ENCODE measurements at regions not wholly inside any gene's neighbourhood (a gene's known extent, or its start where the extent isn't known, plus 50 kb on each side); places are given as distances from the start of the nearest gene placed in this dataset.

DNA sequence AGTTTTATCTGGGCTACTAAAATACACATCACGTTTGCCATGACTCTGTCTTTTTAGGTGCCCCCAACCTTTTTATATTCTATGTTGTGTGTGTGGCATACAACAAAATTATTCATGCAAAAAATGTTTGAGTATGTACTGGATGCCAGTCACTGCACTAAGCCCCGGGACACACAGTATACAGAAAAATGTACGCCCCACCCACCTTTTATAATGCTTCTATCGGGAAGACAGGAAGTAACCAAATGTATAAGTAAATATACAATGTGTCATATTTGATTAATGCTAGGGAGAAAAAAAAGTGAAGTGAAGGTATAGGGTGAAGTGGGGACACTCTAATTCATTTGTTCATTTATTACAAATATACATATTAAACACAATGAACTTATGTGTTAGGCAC, 503.4 kb upstream of the MDFIC2 start:
- no peak overlapping the region for H3K4me3 Mint-ChIP-seq
- ChIA-PET POLR2A (no interaction called here), CTCF (no interaction called here)
- no peak overlapping the region for H3K27ac Mint-ChIP-seq
- peaks cover 9% of the 10 kb centered on the region for H3K9me3 Mint-ChIP-seq (ENCODE audit: low read depth)
- peaks cover 5% of the 10 kb centered on the region for H3K27me3 Mint-ChIP-seq
- no peaks in the 10 kb centered on the region for H3K4me1 Mint-ChIP-seq
- DNase-seq (no peak), ATAC-seq (no peak)
- intact Hi-C loops (cut with DNase I, micrococcal nuclease), result no loop called here
- no peaks in the 10 kb centered on the region for H3K36me3 Mint-ChIP-seq (ENCODE audit: low read depth)

GRCh38 chr3:70813311-70813710, 500.9 kb upstream of the MDFIC2 start:
- intact Hi-C loops (cut with DNase I, micrococcal nuclease), result no loop called here
- ChIA-PET POLR2A (no interaction called here), CTCF (interaction anchor here (0.7 kb wide), 1 partner anchor 248 kb away, joined by 3 read pairs; no protein-coding TSS in a partner anchor)
- Mint-ChIP-seq H3K9me3 (ENCODE audit: low read depth) (peaks cover 9% of the 10 kb centered on the region), H3K27ac (no peak overlapping the region), H3K4me3 (no peak overlapping the region), H3K4me1 (no peaks in the 10 kb centered on the region), H3K36me3 (ENCODE audit: low read depth) (no peaks in the 10 kb centered on the region), H3K27me3 (peaks cover 7% of the 10 kb centered on the region)
- ATAC-seq (no peak), DNase-seq (no peak)

DNA sequence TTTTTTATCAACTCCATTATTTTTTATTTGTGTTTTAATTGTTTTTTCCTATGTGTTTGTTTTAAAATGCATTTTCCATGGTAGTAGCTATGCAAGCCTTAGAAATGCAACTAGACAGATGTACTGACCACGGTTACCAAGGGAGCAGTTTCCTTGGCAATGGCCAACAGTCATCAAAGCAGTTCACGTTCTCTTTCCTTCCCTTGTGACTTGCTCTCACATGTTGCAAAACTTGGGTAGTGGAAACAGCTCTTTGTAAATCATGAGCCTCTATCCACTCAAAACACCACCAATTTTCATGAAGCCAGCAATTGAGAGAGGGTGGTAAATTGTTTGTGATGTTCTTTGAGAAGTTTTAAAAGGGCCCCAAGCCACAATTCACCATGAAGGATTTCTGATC, 499.4 kb upstream of the MDFIC2 start:
- no peak overlapping the region for H3K27ac Mint-ChIP-seq
- ChIA-PET POLR2A (no interaction called here), CTCF (no interaction called here)
- peak; percentile 10 for DNase-seq
- H3K9me3 Mint-ChIP-seq (ENCODE audit: low read depth), result peaks cover 4% of the 10 kb centered on the region
- no peaks in the 10 kb centered on the region for H3K4me1 Mint-ChIP-seq
- no peak for ATAC-seq
- H3K4me3 Mint-ChIP-seq, result no peak overlapping the region
- no peaks in the 10 kb centered on the region for H3K36me3 Mint-ChIP-seq (ENCODE audit: low read depth)
- peaks cover 5% of the 10 kb centered on the region for H3K27me3 Mint-ChIP-seq
- intact Hi-C loops (cut with DNase I, micrococcal nuclease), result no loop called here

GRCh38 chr3:70808881-70809280, 496.4 kb upstream of the MDFIC2 start:
- ChIA-PET POLR2A (no interaction called here), CTCF (no interaction called here)
- H3K27ac Mint-ChIP-seq, result no peak overlapping the region
- DNase-seq (no peak), ATAC-seq (no peak)
- no peaks in the 10 kb centered on the region for H3K9me3 Mint-ChIP-seq (ENCODE audit: low read depth)
- H3K36me3 Mint-ChIP-seq (ENCODE audit: low read depth), result no peaks in the 10 kb centered on the region
- H3K27me3 Mint-ChIP-seq, result peaks cover 20% of the 10 kb centered on the region
- no peak overlapping the region for H3K4me3 Mint-ChIP-seq
- intact Hi-C loops (cut with DNase I, micrococcal nuclease), result no loop called here
- H3K4me1 Mint-ChIP-seq, result peaks cover 3% of the 10 kb centered on the region

GRCh38 chr3:70806556-70806955, 494.1 kb upstream of the MDFIC2 start:
- POLR2A ChIA-PET, result no interaction called here

GRCh38 chr3:70806021-70806420, 493.6 kb upstream of the MDFIC2 start:
- Mint-ChIP-seq H3K4me1 (peaks cover 3% of the 10 kb centered on the region), H3K27me3 (peaks cover 25% of the 10 kb centered on the region), H3K27ac (no peak overlapping the region), H3K4me3 (no peak overlapping the region), H3K9me3 (ENCODE audit: low read depth) (no peaks in the 10 kb centered on the region), H3K36me3 (ENCODE audit: low read depth) (no peaks in the 10 kb centered on the region)
- POLR2A ChIA-PET, result no interaction called here
- CTCF ChIA-PET, result no interaction called here
- ATAC-seq (no peak), DNase-seq (no peak)
- intact Hi-C loops (cut with DNase I, micrococcal nuclease), result no loop called here

More at GRCh38 chr3:70806556-70806955, 494.1 kb upstream of the MDFIC2 start:
- CTCF ChIA-PET, result no interaction called here
- no peak for DNase-seq
- no peaks in the 10 kb centered on the region for H3K36me3 Mint-ChIP-seq (ENCODE audit: low read depth)
- ATAC-seq, result no peak
- no peak overlapping the region for H3K4me3 Mint-ChIP-seq
- no peak overlapping the region for H3K27ac Mint-ChIP-seq
- peaks cover 24% of the 10 kb centered on the region for H3K27me3 Mint-ChIP-seq
- H3K4me1 Mint-ChIP-seq, result peaks cover 3% of the 10 kb centered on the region
- no peaks in the 10 kb centered on the region for H3K9me3 Mint-ChIP-seq (ENCODE audit: low read depth)
- intact Hi-C loops (cut with DNase I, micrococcal nuclease), result no loop called here

DNA sequence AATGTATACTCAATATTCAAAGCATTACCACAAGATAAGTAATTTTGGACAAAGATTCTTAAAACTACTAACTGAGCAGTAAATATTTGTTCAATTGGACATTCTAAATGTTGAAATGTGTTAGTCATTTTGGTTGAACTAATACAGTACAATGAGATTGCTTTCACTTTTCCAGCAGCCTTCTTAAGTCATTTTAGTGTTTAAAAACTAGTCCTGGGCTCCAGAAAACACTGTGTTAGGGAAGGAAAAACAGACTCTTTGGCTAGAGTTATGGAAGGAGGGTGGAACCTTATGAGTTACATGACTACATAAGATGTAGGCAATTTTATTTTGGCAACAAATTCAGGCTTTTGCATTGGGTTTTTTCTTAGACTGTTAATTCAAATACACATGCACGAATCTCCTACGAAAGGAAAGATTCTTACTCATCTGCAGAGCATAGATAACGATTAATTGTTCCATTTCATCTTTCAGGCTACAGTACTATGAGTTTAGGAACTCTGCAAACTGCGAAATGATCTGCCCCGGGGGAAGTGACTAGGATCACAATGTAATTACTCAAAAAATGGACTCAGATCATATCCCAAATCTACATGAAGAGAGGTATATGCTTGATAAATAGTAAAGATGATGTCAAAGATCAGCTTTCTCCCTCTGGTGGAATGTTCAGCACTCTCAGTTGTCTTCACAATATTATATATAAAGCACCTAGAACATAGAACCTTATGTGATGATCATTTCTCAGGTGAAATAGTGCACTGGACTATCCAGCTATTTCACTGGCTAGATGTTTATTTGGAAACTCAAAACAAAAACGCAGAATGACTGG, 492.8 kb upstream of the MDFIC2 start:
- peaks cover 3% of the 10 kb centered on the region for H3K4me1 Mint-ChIP-seq
- no peaks in the 10 kb centered on the region for H3K9me3 Mint-ChIP-seq (ENCODE audit: low read depth)
- intact Hi-C loops (cut with DNase I, micrococcal nuclease), result no loop called here
- POLR2A ChIA-PET, result no interaction called here
- no peak for ATAC-seq
- no peak overlapping the region for H3K27ac Mint-ChIP-seq
- no peak for DNase-seq
- H3K4me3 Mint-ChIP-seq, result no peak overlapping the region
- CTCF ChIA-PET, result no interaction called here
- no peaks in the 10 kb centered on the region for H3K36me3 Mint-ChIP-seq (ENCODE audit: low read depth)
- H3K27me3 Mint-ChIP-seq, result peaks cover 28% of the 10 kb centered on the region

DNA sequence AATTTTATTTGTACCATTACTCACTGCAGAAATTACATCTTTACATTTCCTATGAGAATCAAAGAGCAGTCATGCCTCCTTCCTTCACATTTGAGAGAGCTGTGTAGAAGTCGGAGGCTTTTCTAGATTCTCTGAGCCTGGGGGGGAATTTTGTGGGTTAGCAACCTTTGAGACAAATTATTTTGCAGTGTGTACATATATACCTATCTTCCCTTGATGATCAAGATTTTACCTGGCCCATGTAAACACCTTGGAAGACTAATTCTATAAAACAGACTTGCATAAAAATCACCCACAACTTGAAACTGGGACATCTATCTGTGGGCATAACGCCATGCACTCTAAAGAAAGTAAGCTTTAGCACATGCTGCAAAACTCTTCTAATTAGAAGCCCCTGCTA, 491.5 kb upstream of the MDFIC2 start:
- ATAC-seq (no peak), DNase-seq (no peak)
- H3K27me3 Mint-ChIP-seq, result peaks cover 34% of the 10 kb centered on the region
- no peaks in the 10 kb centered on the region for H3K9me3 Mint-ChIP-seq (ENCODE audit: low read depth)
- ChIA-PET POLR2A (no interaction called here), CTCF (interaction anchor here (1.0 kb wide), 1 partner anchor 46 kb away, joined by 4 read pairs; no protein-coding TSS in a partner anchor)
- no peak overlapping the region for H3K4me3 Mint-ChIP-seq
- H3K27ac Mint-ChIP-seq, result no peak overlapping the region
- peaks cover 3% of the 10 kb centered on the region for H3K4me1 Mint-ChIP-seq
- H3K36me3 Mint-ChIP-seq (ENCODE audit: low read depth), result no peaks in the 10 kb centered on the region
- intact Hi-C loops (cut with DNase I, micrococcal nuclease), result no loop called here

- H3K9me3 Mint-ChIP-seq (ENCODE audit: low read depth), result no peaks in the 10 kb centered on the region
- intact Hi-C loops (cut with DNase I, micrococcal nuclease), result no loop called here
- no peak overlapping the region for H3K4me3 Mint-ChIP-seq
- ChIA-PET POLR2A (no interaction called here), CTCF (no interaction called here)
- ATAC-seq, result no peak
- no peak for DNase-seq
- peaks cover 3% of the 10 kb centered on the region for H3K4me1 Mint-ChIP-seq
- peaks cover 35% of the 10 kb centered on the region for H3K27me3 Mint-ChIP-seq
- no peaks in the 10 kb centered on the region for H3K36me3 Mint-ChIP-seq (ENCODE audit: low read depth)
- H3K27ac Mint-ChIP-seq, result no peak overlapping the region
Measured at GRCh38 chr3:70803319-70803718, 490.9 kb upstream of the MDFIC2 start.

- no peak overlapping the region for H3K4me3 Mint-ChIP-seq
- ChIA-PET CTCF (no interaction called here), POLR2A (no interaction called here)
- ATAC-seq, result no peak
- DNase-seq, result no peak
- intact Hi-C loops (cut with DNase I, micrococcal nuclease), result no loop called here
- H3K9me3 Mint-ChIP-seq (ENCODE audit: low read depth), result no peaks in the 10 kb centered on the region
- H3K4me1 Mint-ChIP-seq, result peaks cover 3% of the 10 kb centered on the region
- peaks cover 37% of the 10 kb centered on the region for H3K27me3 Mint-ChIP-seq
- no peak overlapping the region for H3K27ac Mint-ChIP-seq
- H3K36me3 Mint-ChIP-seq (ENCODE audit: low read depth), result no peaks in the 10 kb centered on the region
Measured at GRCh38 chr3:70800951-70801350, 488.5 kb upstream of the MDFIC2 start.

GRCh38 chr3:70789878-70790277, 477.4 kb upstream of the MDFIC2 start:
- no peak overlapping the region for H3K27ac Mint-ChIP-seq
- H3K27me3 Mint-ChIP-seq, result peaks cover 12% of the 10 kb centered on the region
- POLR2A ChIA-PET, result no interaction called here
- CTCF ChIA-PET, result no interaction called here
- DNase-seq (no peak), ATAC-seq (no peak)
- H3K4me3 Mint-ChIP-seq, result no peak overlapping the region
- intact Hi-C loops (cut with DNase I, micrococcal nuclease), result no loop called here
- no peaks in the 10 kb centered on the region for H3K4me1 Mint-ChIP-seq
- H3K9me3 Mint-ChIP-seq (ENCODE audit: low read depth), result peaks cover 2% of the 10 kb centered on the region
- H3K36me3 Mint-ChIP-seq (ENCODE audit: low read depth), result no peaks in the 10 kb centered on the region

- POLR2A ChIA-PET, result no interaction called here
- Mint-ChIP-seq H3K27ac (no peak overlapping the region), H3K9me3 (ENCODE audit: low read depth) (peaks cover 3% of the 10 kb centered on the region), H3K4me3 (no peak overlapping the region), H3K4me1 (no peaks in the 10 kb centered on the region), H3K27me3 (peaks cover 12% of the 10 kb centered on the region), H3K36me3 (ENCODE audit: low read depth) (no peaks in the 10 kb centered on the region)
- CTCF ChIA-PET, result interaction anchor here (1.0 kb wide), 1 partner anchor 230 kb away, joined by 3 read pairs; no protein-coding TSS in a partner anchor
- ATAC-seq (no peak), DNase-seq (no peak)
- intact Hi-C loops (cut with DNase I, micrococcal nuclease), result no loop called here
Measured at GRCh38 chr3:70780790-70781189, 468.4 kb upstream of the MDFIC2 start.
